ENCODE measurements at regions not wholly inside any gene's neighbourhood (a gene's known extent, or its start where the extent isn't known, plus 50 kb on each side); places are given as distances from the start of the nearest gene placed in this dataset.
"Not testable (repeated sequence)": the region's sequence is repeated elsewhere in the genome, so short reads cannot be mapped to it uniquely, and the experiment has no call there.

GRCh38 chr9:42239445-42240260 lies 56.2 kb downstream of the SPATA31A6 start:
- not testable (repeated sequence) for TF ChIP-seq POLR2AphosphoS5, CTCF, POLR2A (IDR thresholded peaks at IDR 0.05)

All from stomach (tissue), 4 donors.